ENCODE measurements at regions not wholly inside any gene's neighbourhood (a gene's known extent, or its start where the extent isn't known, plus 50 kb on each side); places are given as distances from the start of the nearest gene placed in this dataset.

DNA sequence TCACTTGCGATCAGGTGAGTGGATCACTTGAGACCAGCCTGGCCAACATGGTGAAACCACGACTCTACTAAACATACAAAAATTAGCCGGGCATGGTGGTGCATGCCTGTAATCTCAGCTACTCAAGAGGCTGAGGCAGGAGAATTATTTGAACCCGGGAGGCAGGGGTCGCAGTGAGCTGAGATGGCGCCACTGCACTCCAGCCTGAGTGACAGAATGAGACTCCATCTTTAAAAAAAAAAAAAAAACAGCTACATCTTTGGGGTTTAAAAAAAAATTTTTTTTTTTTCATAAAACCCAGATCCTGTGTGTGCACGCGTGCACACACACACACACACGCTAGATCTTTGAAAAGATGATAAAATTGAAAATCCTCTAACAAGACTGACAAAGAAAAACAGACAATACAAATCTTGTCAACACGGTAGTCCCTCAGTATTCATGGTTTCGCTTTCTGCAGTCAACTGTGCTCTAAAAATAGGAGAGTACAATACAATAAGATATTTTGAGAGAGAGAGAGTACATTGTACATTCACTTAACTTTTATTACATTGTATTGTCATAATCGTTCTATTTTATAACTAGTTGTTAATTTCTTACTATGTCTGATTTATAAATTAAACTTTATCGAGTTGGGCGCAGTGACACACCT is 295.3 kb upstream of the RGS6 start:
- Histone ChIP-seq H2AFZ (ENCODE audit: low read depth, low read length) (no peak overlapping the region), H3K9ac (ENCODE audit: low read length) (no peak overlapping the region), H3K27ac (ENCODE audit: low read length) (no peak overlapping the region), H3K4me2 (ENCODE audit: low read length) (no peak overlapping the region), H4K20me1 (ENCODE audit: insufficient read depth) (no peaks in the 10 kb centered on the region), H3K9me3 (ENCODE audit: low read length) (no peaks in the 10 kb centered on the region), H3K27me3 (ENCODE audit: insufficient read depth, low read depth, low read length) (no peaks in the 10 kb centered on the region), H3K79me2 (replicated peaks; ENCODE audit: insufficient read depth, low read length) (no peaks in the 10 kb centered on the region), H3K4me3 (ENCODE audit: low read length) (no peak overlapping the region), H3K36me3 (ENCODE audit: insufficient read depth, low read length) (no peaks in the 10 kb centered on the region), H3K9me2 (ENCODE audit: insufficient read depth, low read length) (no peaks in the 10 kb centered on the region), H3F3A (ENCODE audit: insufficient read depth, low read length, poor library complexity, severe bottlenecking) (no peaks in the 10 kb centered on the region)
- TF ChIP-seq, protein P1, sequence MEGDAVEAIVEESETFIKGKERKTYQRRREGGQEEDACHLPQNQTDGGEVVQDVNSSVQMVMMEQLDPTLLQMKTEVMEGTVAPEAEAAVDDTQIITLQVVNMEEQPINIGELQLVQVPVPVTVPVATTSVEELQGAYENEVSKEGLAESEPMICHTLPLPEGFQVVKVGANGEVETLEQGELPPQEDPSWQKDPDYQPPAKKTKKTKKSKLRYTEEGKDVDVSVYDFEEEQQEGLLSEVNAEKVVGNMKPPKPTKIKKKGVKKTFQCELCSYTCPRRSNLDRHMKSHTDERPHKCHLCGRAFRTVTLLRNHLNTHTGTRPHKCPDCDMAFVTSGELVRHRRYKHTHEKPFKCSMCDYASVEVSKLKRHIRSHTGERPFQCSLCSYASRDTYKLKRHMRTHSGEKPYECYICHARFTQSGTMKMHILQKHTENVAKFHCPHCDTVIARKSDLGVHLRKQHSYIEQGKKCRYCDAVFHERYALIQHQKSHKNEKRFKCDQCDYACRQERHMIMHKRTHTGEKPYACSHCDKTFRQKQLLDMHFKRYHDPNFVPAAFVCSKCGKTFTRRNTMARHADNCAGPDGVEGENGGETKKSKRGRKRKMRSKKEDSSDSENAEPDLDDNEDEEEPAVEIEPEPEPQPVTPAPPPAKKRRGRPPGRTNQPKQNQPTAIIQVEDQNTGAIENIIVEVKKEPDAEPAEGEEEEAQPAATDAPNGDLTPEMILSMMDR (IDR thresholded peaks at IDR 0.05; ENCODE audit: poor library complexity, severe bottlenecking), result no peak
- TF ChIP-seq POLR2AphosphoS5 (IDR thresholded peaks at IDR 0.05), result no peak
- no peak for TF ChIP-seq EZH2 (IDR thresholded peaks at IDR 0.05; ENCODE audit: borderline replicate concordance, insufficient read depth, low read length, poor library complexity, severe bottlenecking)
- no peak for TF ChIP-seq TAF1 (IDR thresholded peaks at IDR 0.05; ENCODE audit: low read depth)
- TF ChIP-seq RAD21 (conservative IDR thresholded peaks at IDR 0.05), result no peak
- TF ChIP-seq SMC3 (conservative IDR thresholded peaks at IDR 0.05; ENCODE audit: poor library complexity), result no peak
- TF ChIP-seq, protein P2, sequence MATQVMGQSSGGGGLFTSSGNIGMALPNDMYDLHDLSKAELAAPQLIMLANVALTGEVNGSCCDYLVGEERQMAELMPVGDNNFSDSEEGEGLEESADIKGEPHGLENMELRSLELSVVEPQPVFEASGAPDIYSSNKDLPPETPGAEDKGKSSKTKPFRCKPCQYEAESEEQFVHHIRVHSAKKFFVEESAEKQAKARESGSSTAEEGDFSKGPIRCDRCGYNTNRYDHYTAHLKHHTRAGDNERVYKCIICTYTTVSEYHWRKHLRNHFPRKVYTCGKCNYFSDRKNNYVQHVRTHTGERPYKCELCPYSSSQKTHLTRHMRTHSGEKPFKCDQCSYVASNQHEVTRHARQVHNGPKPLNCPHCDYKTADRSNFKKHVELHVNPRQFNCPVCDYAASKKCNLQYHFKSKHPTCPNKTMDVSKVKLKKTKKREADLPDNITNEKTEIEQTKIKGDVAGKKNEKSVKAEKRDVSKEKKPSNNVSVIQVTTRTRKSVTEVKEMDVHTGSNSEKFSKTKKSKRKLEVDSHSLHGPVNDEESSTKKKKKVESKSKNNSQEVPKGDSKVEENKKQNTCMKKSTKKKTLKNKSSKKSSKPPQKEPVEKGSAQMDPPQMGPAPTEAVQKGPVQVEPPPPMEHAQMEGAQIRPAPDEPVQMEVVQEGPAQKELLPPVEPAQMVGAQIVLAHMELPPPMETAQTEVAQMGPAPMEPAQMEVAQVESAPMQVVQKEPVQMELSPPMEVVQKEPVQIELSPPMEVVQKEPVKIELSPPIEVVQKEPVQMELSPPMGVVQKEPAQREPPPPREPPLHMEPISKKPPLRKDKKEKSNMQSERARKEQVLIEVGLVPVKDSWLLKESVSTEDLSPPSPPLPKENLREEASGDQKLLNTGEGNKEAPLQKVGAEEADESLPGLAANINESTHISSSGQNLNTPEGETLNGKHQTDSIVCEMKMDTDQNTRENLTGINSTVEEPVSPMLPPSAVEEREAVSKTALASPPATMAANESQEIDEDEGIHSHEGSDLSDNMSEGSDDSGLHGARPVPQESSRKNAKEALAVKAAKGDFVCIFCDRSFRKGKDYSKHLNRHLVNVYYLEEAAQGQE (IDR thresholded peaks at IDR 0.05; ENCODE audit: borderline replicate concordance), result no peak
- no peak for TF ChIP-seq EP300 (conservative IDR thresholded peaks at IDR 0.05; ENCODE audit: poor library complexity, severe bottlenecking)
- no peak for TF ChIP-seq MXI1 (conservative IDR thresholded peaks at IDR 0.05; ENCODE audit: poor library complexity, severe bottlenecking)

DNA sequence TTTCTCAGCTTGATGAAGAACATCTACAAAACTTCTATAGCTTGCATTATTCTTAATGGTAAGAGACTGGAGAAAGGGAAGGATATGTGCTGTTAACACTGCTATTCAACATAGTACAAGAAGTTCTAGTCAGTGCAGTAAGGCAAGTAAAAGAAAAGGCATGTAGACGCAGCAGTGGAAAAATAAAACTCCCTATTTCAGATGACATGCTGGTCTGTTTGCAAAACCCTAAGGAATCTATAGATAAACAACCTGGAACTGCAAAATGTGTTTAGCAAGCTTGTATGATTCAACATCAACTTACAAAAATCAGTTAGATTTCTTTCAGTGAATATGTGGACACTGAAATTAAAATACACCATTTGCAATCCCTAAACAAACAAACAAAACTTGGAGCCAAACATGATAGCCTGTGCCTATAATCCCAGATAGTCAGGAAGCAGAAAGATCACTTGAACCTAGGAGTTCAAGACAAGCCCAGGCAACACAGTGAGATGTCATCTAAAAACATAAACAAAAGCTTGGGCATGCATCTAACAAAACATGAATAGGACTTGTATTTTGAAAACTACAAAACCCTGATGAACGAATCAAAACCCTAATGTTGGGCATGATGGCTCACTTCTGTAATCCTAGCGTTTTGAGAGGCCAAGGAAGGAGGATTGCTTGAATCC is 293.6 kb upstream of the RGS6 start:
- H3K9ac ChIP-seq (ENCODE audit: low read length), result no peak overlapping the region
- no peaks in the 10 kb centered on the region for H3K36me3 ChIP-seq (ENCODE audit: insufficient read depth, low read length)
- no peaks in the 10 kb centered on the region for H4K20me1 ChIP-seq (ENCODE audit: insufficient read depth)
- H3F3A ChIP-seq (ENCODE audit: insufficient read depth, low read length, poor library complexity, severe bottlenecking), result no peaks in the 10 kb centered on the region
- H3K9me2 ChIP-seq (ENCODE audit: insufficient read depth, low read length), result no peaks in the 10 kb centered on the region
- no peak overlapping the region for H2AFZ ChIP-seq (ENCODE audit: low read depth, low read length)
- no peak overlapping the region for H3K4me3 ChIP-seq (ENCODE audit: low read length)
- no peaks in the 10 kb centered on the region for H3K79me2 ChIP-seq (replicated peaks; ENCODE audit: insufficient read depth, low read length)
- no peak for TF ChIP-seq RAD21 (conservative IDR thresholded peaks at IDR 0.05)
- TF ChIP-seq TAF1 (IDR thresholded peaks at IDR 0.05; ENCODE audit: low read depth), result no peak
- TF ChIP-seq EP300 (conservative IDR thresholded peaks at IDR 0.05; ENCODE audit: poor library complexity, severe bottlenecking), result no peak
- TF ChIP-seq SMC3 (conservative IDR thresholded peaks at IDR 0.05; ENCODE audit: poor library complexity), result no peak
- no peak for TF ChIP-seq EZH2 (IDR thresholded peaks at IDR 0.05; ENCODE audit: borderline replicate concordance, insufficient read depth, low read length, poor library complexity, severe bottlenecking)
- TF ChIP-seq, protein P2 (IDR thresholded peaks at IDR 0.05; ENCODE audit: borderline replicate concordance), result no peak
- no peak for TF ChIP-seq POLR2AphosphoS5 (IDR thresholded peaks at IDR 0.05)
- TF ChIP-seq, protein P1 (IDR thresholded peaks at IDR 0.05; ENCODE audit: poor library complexity, severe bottlenecking), result no peak
- TF ChIP-seq MXI1 (conservative IDR thresholded peaks at IDR 0.05; ENCODE audit: poor library complexity, severe bottlenecking), result no peak
- H3K4me2 ChIP-seq (ENCODE audit: low read length), result no peak overlapping the region
- H3K27ac ChIP-seq (ENCODE audit: low read length), result no peak overlapping the region
- no peaks in the 10 kb centered on the region for H3K9me3 ChIP-seq (ENCODE audit: low read length)
- no peaks in the 10 kb centered on the region for H3K27me3 ChIP-seq (ENCODE audit: insufficient read depth, low read depth, low read length)
